DMS53 treated with DMSO at 0.1 percent for 48 hours (cell line): ENCODE measurements at regions not wholly inside any gene's neighbourhood (a gene's known extent, or its start where the extent isn't known, plus 50 kb on each side); places are given as distances from the start of the nearest gene placed in this dataset.

Experiments
- DNase-seq: peaks from one replicate; lab custom pipeline; 2025; ENCODE audit not compliant: unreplicated experiment; lab: John Stamatoyannopoulos, UW

DNA sequence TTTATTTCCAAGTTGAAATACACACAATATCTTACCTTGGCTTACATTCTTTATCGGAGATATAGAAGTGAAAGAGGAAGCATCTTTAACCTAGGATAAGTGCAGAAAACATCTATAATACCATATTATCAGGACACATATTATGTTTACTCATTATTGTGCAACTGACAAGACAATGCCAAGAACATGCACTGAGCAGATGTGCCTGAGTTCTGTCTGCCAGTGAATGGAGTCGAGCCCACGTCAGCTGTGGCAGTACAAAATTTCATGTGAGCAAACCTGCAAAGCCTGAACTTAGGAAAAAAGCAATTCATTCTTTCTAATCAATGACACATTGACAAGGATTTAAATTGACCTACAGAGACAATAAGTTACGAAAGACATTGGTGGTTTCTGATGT, 154.4 kb downstream of the AXIN2 start:
- DNase-seq: no peak

DNA sequence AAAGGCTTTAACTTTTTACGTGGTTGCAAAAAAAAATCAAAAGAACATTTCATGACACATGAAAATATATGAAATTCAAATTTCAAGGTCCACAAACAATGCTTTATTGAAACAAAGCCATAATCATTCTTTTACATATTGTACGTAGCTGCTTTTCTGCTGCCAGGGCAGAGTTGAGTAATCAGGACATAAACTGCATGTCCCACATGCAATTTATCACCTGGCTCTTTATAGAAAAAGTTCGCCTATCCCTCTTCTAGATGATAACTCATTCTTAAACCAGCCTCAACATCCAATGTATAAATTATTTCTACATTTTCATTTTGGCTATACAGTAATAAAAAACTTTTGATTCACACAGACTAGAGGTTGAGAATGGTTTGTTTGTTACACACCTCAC, 154.9 kb downstream of the AXIN2 start:
- DNase-seq: no peak

DNA sequence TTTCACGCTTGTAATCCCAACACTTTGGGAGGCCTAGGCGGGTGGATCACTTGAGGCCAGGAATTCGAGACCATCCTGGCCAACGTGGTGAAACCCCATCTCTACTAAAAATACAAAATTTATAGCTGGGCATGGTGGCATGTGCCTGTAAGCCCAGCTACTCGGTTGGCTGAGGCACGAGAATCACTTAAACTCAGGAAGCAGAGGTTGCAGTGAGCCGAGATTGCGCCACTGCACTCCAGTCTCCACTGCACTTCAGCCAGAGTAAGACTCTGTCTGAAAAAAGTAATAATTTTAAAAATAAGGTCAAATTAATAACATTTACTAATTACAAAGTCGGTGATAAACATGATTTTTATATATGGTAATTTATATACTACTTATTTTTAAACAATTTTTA, 155.9 kb downstream of the AXIN2 start:
- DNase-seq: no peak

DNA sequence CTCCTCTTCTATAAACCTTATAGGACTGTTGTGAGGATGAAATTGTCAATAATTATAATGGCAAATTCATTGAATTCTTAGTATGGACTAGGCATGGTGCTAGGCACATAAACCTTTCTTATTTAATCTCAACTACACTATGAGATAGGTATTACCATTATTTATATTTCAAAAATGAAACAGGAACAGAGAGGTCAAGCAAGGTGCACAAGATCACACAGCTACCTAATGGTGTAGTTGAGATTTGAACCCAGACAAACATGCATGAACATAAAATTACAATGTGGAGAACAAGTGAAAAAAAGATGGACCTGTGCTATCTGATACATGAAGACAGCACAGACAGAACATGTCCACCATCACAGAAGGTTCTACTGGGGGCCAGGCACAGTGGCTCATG, 156.7 kb downstream of the AXIN2 start:
- no peak for DNase-seq

DNA sequence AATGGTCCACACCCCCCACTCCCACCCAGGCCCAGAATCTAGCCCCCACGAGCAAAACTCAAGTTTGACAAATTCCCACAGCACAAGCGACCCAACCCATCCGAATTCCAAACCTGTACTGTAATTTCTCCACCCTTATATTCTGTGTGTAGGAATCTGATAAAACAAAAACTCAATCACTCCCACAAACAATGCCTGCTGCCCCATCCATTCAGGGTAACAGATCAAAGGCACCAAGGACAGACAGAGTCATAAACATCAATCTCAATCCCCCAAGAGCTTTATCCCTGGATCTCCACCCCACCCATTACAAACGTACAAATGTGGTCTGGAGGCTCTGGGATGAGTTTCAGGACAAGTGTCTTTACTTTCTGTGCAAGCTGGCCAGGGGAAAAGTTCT, 157.8 kb downstream of the AXIN2 start:
- DNase-seq: no peak

DNA sequence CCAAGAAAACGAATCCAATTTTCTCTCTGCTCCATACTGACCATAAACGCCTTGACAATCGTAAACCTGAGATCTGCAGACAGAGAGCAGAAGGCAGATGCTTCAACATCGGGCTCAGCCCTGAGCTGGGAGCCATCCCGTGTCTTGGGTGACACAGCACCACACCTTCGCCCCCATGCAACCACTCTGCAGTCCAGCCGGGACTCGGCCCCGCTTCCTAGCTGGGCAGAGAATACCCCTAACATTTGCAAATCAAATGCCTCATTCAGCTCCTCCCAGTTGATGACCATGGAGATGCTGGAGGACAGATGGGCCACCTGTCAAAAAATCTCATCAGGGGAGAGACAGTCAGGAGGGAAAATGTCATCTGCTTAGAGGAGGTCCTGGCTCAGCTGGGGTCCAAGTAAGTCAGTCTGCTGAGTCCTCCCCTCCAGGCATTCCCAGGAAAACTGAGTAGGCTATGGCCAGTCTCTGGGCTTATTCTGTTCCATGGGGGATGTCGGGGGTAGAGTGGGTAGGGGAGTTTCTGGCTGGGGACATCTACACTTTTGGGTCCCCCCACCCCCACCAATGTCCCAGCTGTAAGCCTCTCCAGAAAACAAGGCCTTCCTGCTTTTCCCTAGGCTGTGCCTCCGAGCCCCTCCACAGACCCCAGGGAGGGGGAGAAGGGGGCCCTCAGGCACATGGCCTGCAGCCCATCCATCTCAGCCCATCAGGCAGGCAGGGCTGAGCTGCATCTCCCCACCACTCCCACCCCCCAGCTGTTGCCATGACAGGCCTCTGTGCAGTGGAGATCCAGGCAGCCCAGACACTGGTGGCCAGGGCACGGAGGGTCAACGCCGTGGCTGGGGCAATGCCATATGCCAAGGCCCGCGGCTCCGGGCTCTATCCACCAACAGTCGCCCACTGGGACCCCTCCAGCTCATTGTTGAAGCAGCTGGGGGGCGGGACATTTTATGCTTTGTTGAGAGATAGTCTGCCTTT, 158.6 kb downstream of the AXIN2 start:
- DNase-seq: no peak

DNA sequence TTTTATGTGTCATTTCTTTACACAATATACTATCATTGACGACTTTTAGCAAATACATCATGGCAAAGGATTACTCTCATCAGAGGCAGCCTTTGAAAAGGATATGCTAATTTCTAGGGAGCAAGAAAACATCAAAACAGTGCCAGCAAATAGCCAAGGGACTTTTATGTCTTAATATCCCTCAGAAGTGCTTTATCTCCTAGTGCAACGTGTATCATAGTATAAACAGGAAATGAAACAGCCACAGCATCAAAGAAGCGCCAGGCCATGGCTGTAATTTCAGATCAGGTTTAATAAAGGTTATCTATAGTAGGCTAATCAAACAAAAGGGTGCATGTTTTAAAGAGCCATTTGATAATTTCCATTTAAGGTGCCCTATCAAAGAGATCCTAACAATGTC, 159.9 kb downstream of the AXIN2 start:
- DNase-seq: no peak

DNA sequence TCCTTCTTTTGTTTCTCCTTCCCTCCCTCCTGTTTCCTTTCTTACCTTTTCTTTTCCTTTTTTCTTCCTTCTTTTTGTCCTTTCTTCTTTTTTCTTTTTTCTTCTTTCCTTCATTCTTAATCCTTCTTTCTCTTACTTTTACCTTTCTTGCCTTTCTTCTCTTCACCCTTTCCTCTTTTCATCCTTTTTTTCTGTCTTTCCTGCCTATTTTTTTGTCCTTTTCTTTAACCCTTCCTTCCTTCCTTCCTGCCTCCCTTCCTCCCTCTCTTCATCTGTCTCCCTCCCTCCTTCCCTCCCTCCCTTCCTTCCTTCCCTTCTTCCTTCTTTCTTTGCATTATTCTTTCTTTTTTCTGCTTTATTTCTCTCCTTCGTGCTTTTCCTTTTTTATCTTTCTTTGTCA, 160.7 kb downstream of the AXIN2 start:
- no peak for DNase-seq

DNA sequence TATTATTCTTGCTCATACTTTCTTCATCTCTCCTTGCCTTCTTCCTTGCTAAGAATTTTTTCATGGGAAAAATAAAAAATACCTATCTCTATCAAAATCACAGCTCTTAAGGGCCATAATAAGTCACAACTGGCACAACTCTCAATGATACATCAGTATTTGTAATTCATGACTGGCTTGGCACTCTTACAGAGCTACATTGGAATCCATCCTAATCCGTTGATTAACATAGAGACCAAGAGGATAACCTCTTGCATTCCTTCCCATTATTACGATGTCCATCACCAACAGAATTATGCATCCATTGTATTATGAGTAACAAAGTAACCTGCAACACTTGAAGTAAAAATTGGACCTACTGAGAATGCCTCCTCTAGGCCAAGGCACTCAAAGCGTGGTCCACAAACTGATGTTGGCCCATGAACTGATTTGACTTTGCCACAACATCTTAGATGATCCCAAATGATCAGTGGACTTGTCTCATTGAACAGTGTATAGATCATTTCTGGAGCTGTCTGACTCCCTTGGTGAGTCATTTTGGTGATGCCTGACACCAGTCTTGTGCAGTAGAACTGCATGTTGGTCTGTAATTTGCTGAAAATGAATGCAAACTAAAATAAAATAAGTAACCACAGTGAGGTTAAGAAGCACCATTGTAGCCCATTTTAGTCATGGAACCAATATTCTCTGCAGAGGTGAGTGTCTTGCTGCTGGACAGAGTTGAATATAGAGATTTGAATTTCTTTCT, 163.2 kb downstream of the AXIN2 start:
- DNase-seq: no peak

DNA sequence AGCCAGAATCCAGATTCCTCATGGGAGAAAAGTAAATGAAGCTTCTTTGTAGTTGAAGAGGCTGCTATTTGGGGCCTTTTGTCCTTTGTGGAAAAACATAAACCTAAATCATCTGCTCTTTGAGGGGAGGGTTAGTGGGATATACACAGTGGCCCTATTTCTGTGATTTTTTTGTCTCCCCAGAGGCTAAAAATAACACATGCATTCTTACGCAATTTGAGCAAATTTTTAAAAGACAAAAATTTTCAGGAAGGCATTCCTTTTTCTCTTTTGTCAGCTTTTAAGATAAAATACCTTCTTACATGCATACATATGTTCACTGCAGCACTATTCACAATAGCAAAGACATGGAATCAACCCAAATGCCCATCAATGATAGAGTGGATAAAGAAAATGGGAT, 165.5 kb downstream of the AXIN2 start:
- DNase-seq: no peak

DNA sequence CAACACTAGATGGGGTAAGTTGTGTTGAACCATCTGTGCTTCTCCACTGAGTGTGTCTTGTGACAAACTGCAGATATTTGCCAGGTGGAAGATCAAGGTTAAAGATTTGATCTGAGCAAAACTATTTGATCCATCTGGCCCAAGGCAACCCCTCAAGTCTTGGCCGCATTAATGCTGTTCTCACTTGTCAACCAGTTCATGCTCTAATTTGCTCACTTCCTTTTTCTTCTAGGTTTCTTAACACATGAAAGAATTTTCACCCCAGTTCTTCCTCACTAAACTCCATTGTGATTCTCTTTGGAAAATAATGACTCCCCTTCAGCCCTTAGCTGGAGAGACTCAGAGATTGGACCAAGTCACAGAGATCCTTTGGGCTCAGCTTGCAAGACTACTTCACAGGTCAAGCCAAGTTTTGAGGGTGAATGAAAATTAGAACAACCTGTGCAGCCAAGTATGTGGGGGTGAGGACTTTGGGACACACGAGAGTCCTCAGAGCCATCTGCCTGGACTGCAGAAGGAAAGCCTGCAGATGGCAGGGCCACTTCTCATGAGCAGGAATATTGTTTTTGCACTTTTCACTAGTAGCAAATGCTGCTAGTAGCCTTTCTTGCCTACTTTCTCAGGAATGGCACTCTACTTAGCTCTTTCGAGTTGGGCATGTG, 166.5 kb downstream of the AXIN2 start:
- DNase-seq: no peak

DNA sequence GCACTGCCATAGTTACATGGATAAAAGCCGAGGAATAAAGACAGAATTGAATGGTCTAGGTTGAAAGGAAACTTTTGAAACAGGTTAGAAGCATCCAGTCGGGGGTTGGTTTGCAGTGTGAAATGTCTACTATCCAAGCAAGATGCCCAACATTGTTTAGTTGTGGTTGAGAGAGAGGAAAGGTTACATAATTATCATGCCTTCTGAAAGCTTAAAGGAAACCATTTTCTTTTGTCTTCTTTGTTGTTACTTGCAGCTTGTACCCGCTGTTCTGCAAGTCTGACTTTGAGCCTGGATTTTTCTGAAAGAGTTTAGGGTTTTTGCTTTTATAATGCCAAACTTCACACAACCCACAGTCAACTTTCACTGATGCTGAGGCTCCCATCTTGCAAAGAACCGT, 167.9 kb downstream of the AXIN2 start:
- DNase-seq: no peak

DNA sequence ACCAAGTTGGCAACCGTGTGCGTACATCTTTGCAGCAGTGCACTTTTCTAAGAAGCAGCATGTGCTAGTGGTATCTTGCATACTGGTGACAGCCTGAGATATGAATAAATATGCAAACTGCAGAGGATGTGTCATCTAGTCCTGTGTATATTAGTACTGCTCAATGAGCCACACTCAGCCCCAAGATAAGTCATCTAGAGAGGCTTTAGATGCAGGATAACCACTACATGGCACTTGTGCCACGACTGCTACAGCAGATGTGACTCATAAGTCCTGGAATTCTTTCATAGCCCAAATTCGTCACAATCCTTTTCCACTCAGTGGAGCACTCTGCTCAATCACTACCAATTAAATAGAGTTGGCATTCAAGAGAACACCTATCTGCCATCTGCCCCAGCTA, 171.5 kb downstream of the AXIN2 start:
- DNase-seq: no peak

DNA sequence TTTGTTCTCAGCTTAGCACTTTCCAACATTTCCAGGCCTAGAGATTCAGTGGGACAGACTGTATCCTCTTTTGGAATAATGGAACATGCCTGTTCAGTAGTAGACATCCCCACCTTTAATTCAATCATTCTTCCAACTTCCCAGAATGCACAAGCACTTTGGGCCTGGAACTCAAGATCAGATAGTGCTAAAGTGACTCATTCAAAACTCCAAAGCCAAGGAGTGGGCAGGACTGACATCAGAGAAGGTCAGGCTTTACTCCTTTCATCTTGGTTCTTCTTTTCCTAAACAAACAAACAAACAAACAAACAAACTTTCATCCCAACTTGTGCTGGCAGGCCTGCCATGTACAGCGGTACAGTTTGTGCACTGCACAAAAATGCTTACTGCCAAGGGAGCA, 172.0 kb downstream of the AXIN2 start:
- DNase-seq: no peak

DNA sequence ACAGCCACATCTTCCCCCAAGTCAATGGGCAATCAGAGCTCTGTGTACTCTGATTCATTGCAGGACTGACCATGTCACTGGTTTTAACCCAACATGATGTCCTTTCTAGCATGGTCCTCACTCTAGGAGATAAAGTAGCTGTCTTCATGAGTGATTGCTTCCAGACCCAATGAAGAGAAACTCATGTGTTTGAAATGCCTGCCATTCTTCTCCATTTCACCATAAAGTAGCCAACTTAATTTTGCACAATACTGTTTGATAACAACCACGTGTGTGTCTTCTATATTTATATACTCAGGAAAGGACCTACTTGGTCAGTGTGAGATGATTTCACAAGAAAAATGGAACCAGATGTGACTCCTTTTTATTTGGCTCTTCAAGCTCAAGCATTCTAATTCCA, 172.5 kb downstream of the AXIN2 start:
- no peak for DNase-seq

DNA sequence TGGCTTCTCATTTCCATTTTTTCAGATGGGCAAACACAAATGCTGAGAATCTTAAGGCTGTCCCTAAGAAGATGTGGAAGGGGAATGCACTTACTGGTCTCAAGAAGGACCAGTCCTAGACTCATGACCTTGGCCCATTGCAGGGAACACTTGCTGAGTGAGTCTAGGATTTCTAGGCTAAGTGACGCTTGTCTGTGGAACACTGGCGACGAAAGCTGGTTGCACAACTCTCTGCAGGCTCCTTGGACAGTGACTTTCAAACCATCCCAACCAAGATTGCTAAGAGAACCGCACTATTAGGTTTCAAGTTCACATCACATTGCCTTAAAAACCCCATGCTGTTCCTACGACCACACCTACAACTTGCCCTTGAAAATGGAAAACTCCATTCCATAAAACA, 174.1 kb downstream of the AXIN2 start:
- DNase-seq: no peak

DNA sequence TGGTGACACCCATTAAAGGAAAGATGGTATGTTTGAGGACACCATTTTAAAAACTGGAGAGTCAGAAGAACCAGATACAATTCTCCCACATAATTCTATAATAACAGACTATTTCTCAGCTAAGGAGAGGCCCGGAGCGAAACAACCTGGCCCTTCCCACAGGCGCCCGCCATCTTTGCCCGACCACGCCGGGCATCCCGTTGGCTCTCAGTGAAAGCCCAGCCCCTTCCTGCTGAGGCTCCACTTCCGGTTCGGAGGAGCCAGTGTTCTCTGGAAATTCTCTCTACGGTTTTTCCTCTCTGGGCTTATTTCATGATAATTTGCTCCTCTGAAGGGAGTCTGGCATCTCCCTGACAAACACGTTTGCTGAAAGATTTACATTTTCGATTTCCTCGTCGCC, 175.7 kb downstream of the AXIN2 start:
- DNase-seq: no peak

DNA sequence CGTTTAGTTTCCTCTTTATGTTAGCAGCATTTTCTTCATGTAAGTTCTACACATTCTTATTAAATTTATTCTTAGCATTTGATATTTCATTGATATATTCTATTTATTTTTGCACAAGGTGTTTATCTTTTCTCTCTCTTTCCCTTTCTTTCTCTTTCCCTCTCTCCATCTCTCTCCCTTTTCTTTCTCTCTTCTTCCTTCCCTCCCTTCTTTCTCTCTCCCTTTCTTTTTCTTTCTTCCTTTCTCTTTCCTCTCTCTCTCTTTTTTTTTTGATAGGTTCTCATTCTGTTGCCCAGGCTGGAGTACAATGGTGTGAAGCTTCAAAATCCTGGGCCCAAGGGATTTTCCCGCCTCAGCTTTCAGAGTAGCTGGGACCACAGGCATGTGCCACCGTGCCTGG, 176.4 kb downstream of the AXIN2 start:
- DNase-seq: no peak

DNA sequence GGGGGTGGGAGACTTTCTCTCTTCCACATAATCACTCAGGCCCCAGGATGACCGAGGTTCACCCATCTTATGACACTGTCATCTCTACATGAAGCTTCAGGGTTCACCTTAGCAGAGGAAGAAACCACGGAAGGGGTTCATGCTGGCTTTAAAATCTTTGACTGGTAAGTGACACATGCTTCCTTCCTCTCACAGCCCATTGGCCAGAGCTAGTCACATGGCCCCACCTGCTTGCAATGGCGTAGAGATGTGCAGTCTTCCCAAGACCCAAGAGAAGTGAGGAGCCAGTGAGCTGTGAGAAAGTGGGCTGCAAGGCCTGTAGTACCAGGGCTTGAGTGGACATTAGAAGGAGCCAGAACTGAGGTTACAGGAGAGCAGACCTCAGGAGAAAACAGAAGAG, 180.3 kb downstream of the AXIN2 start:
- no peak for DNase-seq

DNA sequence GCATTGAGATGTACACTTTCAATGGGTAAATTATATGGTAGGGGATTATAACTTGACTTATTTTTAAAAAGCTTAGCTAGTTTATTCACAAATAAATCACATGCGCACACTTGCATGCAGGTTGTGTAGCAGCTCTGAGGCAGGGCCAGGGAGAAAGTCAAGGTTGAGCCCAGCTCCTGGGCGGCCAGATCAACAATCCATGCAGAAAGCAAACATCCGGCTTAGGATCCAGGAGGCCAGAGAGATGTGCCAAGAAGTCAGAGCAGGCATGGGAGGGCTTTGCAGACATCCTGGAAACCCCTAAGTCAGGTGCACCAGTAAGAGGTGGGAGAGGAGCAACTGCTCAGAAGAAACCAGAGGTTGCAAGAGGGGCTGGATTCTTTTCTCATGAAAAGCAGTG, 186.5 kb downstream of the AXIN2 start:
- no peak for DNase-seq

DNA sequence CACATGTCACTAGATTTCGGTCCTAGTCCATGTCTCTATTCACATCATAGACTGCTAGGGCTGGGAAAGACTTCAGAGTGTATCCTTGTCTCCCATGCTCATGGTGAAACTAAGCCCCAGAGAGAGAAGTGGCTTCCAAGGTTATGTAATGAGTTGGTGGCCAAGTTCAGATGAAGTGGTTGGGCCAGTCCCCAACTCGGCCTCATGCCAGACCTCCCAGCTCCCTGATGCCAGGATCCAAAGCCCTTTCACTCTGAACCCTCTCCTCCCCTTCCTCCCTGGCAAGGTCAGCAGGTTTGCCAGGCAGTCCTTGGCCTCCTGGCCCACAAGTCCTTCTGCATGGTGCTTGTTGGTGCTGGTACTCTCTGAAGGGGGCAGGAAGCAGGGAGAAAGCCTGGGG, 189.7 kb downstream of the AXIN2 start:
- no peak for DNase-seq

DNA sequence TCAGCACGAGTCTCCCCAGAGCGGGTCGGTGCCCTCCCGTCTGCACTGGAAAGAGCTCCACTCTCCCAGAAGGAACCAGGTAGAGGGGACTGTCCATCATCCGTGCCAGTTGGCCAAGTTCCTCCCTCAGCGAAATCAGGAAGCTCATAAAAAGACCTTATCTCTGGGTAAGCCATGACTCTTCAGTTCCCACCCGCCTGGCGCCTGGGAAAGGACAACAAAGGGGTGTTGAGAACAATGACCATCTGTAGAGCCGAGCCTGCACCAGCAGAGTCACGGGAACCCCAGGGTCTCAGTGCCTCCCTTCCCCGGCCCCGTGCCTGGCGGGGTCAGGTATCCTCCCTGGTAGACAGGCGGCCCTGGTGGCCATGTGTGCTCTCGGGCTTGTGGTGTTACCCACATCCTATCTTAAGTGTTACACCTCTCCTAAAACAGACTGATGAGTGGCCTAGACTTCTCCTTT, 190.7 kb downstream of the AXIN2 start:
- no peak for DNase-seq
